ENCODE measurements at regions not wholly inside any gene's neighbourhood (a gene's known extent, or its start where the extent isn't known, plus 50 kb on each side); places are given as distances from the start of the nearest gene placed in this dataset.

- no peak overlapping the region for H3K27ac ChIP-seq
- TF ChIP-seq, protein P1, sequence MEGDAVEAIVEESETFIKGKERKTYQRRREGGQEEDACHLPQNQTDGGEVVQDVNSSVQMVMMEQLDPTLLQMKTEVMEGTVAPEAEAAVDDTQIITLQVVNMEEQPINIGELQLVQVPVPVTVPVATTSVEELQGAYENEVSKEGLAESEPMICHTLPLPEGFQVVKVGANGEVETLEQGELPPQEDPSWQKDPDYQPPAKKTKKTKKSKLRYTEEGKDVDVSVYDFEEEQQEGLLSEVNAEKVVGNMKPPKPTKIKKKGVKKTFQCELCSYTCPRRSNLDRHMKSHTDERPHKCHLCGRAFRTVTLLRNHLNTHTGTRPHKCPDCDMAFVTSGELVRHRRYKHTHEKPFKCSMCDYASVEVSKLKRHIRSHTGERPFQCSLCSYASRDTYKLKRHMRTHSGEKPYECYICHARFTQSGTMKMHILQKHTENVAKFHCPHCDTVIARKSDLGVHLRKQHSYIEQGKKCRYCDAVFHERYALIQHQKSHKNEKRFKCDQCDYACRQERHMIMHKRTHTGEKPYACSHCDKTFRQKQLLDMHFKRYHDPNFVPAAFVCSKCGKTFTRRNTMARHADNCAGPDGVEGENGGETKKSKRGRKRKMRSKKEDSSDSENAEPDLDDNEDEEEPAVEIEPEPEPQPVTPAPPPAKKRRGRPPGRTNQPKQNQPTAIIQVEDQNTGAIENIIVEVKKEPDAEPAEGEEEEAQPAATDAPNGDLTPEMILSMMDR (conservative IDR thresholded peaks at IDR 0.05) = no peak
Observed at GRCh38 chr9:107693625-107694326, 204.2 kb upstream of the KLF4 start.

- H3K27ac ChIP-seq = no peak overlapping the region
- TF ChIP-seq, protein P1 (conservative IDR thresholded peaks at IDR 0.05) = no peak
Observed at GRCh38 chr9:107691664-107692063, 202.1 kb upstream of the KLF4 start.

DNA sequence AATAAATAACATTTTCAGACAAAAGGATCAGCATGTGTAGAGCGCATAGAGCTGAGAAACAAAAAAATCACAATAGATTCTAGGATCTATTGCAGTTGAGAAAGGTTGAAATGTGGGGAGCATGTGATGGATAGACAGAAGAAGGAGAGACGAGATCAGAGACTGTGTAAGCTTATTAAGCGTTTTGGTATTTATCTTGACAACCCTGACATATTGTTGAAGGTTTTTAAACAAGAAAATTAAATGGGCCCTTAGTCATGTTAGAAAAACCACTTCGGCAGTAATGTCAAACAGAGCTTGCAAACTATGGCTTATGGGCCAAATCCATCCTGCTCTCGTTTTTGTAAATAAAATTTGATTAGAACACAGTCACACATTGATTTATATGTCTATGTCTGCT is 200.5 kb upstream of the KLF4 start:
- no peak overlapping the region for H3K27ac ChIP-seq
- TF ChIP-seq, protein P1 (conservative IDR thresholded peaks at IDR 0.05) = no peak

- H3K27ac ChIP-seq = no peak overlapping the region
- TF ChIP-seq, protein P1 (conservative IDR thresholded peaks at IDR 0.05) = no peak
Observed at GRCh38 chr9:107688728-107689127, 199.2 kb upstream of the KLF4 start.

GRCh38 chr9:107685901-107686300 is 196.3 kb upstream of the KLF4 start:
- TF ChIP-seq, protein P1 (conservative IDR thresholded peaks at IDR 0.05) = no peak
- no peak overlapping the region for H3K27ac ChIP-seq

DNA sequence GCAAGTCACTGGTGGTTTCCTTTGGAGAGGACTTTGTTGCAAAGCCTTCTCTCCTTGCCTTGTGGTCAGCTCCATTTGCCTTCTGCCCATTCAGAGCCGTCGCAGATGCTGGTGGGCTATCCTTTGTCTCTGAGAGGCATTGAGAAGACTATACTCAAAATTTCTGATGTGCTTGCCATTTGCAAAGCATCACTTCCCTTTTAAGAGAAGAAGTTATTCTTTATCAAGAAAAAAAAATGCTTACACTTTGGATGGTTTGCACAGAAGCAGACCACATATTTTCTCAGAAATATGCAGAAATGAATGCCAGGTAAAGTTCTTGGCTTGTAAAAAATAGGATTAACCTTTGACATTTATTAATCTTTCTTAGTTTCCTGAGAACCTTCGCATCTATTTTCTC is 195.8 kb upstream of the KLF4 start:
- TF ChIP-seq, protein P1 (conservative IDR thresholded peaks at IDR 0.05) = no peak
- H3K27ac ChIP-seq = no peak overlapping the region

DNA sequence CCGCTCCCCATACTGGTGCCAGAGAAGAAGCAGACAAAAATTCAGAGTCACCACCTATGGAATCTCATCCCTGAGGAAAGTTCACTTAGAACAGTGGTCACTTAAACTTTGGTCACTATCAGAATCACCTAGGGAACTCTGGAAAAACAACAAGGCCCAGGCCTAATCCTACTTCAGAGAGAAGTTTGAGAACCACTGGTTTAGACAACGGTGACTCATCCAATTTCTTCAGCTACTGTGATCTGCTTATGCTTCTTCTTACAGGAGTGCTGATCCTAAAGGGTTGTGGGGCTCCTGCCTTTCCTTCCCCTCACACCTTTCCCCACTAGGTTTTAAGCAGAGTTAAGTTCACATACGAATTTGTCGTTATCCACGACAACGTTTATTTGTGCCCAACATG is 194.7 kb upstream of the KLF4 start:
- TF ChIP-seq, protein P1 (conservative IDR thresholded peaks at IDR 0.05) = no peak
- no peak overlapping the region for H3K27ac ChIP-seq
